ENCODE measurements at regions not wholly inside any gene's neighbourhood (a gene's known extent, or its start where the extent isn't known, plus 50 kb on each side); places are given as distances from the start of the nearest gene placed in this dataset.
"Not testable (repeated sequence)": the region's sequence is repeated elsewhere in the genome, so short reads cannot be mapped to it uniquely, and the experiment has no call there.

DNA sequence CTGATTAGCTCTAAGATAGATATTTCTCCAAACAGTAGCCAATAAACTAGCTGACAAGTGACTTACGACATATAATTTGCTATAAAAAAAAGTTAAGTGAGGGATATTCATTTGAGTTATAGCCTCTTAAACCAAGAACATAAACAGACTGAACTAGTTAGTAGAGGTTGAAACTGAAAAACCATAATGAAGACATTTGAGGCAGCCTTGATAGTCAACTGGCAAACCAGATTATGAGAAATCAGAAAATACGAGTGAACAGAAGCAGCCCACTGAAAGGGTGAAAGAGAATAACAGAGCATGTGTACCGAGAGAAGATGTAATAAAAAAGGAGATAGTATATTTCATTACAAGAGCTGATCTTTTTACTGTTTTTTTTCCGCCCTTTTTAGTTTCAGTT is 698.1 kb upstream of the SETBP1 start:
- no peak for DNase-seq (ENCODE audit: low read depth, low spot score)

DNA sequence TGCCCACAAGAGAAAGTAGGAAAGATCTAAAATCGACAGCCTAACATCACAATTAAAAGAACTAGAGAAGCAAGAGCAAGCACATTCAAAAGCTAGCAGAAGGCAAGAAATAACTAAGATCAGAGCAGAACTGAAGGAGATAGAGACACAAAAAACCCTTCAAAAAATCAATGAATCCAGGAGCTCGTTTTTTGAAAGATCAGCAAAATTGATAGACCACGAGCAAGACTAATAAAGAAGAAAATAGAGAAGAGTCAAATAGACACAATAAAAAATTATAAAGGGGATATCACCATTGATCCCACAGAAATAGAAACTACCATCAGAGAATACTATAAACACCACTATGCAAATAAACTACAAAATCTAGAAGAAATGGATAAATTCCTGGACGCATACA is 693.6 kb upstream of the SETBP1 start:
- not testable (repeated sequence) for H3K4me3 ChIP-seq; H3K36me3 ChIP-seq (ENCODE audit: insufficient read depth, low read length); H3K9me3 ChIP-seq (ENCODE audit: low read depth, low read length); H3K27ac ChIP-seq; H3K9ac ChIP-seq (ENCODE audit: insufficient read length); DNase-seq (ENCODE audit: low read depth, low spot score)

More for the DNA sequence above, 698.1 kb upstream of the SETBP1 start:
- TF ChIP-seq FOXP2 (optimal IDR thresholded peaks at IDR 0.05; ENCODE audit: control extremely low read depth, extremely low read length, insufficient read depth) (no peak), EZH2 (IDR thresholded peaks at IDR 0.05) (no peak), POLR2AphosphoS5 (IDR thresholded peaks at IDR 0.05; ENCODE audit: borderline replicate concordance, low read depth, low read length) (no peak)
- no peaks in the 10 kb centered on the region for H3K9me3 ChIP-seq (ENCODE audit: low read depth, low read length)
- H3K9ac ChIP-seq (ENCODE audit: insufficient read length), result no peak overlapping the region
- H3K4me3 ChIP-seq, result no peak overlapping the region
- H3K27ac ChIP-seq, result no peak overlapping the region
- no peaks in the 10 kb centered on the region for H3K36me3 ChIP-seq (ENCODE audit: insufficient read depth, low read length)

DNA sequence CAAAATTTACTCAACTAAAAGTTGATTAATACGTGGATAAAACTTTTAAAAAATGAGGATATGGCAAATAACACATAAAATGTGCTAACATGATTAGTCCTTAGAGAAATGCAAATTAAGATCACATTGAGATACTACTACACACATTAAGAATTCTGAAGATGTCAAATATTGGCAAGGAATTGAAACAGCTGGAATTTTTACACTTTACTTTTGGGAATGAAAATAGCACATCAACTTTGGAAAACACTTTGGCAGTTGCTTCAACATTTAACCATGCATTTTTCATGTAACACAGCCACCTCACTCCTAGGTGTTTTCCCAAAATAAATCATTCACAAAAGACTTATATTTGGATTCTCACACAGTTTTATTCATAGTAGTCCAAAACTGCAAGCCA is 687.9 kb upstream of the SETBP1 start:
- Histone ChIP-seq H3K9me3 (ENCODE audit: low read depth, low read length) (no peaks in the 10 kb centered on the region), H3K36me3 (ENCODE audit: insufficient read depth, low read length) (no peaks in the 10 kb centered on the region), H3K4me3 (no peak overlapping the region), H3K27ac (no peak overlapping the region), H3K9ac (ENCODE audit: insufficient read length) (no peak overlapping the region)
- no peak for DNase-seq (ENCODE audit: low read depth, low spot score)
- no peak for TF ChIP-seq FOXP2 (optimal IDR thresholded peaks at IDR 0.05; ENCODE audit: control extremely low read depth, extremely low read length, insufficient read depth)
- no peak for TF ChIP-seq EZH2 (IDR thresholded peaks at IDR 0.05)
- TF ChIP-seq POLR2AphosphoS5 (IDR thresholded peaks at IDR 0.05; ENCODE audit: borderline replicate concordance, low read depth, low read length), result no peak

DNA sequence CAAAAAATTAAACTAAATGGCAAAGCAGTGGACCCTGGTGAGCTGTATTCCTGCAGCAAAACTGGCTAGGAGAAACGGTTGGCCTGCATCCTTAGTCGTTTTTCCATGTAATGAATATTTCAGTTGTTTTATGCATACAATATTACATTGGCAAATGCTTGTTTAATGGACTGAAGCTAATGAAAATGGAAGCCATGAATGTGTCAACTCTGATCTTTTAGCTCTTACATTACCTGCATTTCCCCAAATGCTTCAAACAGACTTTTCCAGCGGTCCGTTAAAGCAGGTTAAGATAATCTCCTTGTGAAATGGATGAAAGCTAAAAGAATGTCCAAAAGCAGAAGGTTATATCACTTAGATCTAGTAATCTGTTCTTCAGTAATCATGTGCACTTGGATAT is 686.3 kb upstream of the SETBP1 start:
- no peak overlapping the region for H3K9ac ChIP-seq (ENCODE audit: insufficient read length)
- TF ChIP-seq POLR2AphosphoS5 (IDR thresholded peaks at IDR 0.05; ENCODE audit: borderline replicate concordance, low read depth, low read length), result no peak
- no peak for TF ChIP-seq FOXP2 (optimal IDR thresholded peaks at IDR 0.05; ENCODE audit: control extremely low read depth, extremely low read length, insufficient read depth)
- TF ChIP-seq EZH2 (IDR thresholded peaks at IDR 0.05), result no peak
- no peak overlapping the region for H3K27ac ChIP-seq
- H3K9me3 ChIP-seq (ENCODE audit: low read depth, low read length), result no peaks in the 10 kb centered on the region
- no peak overlapping the region for H3K4me3 ChIP-seq
- DNase-seq (ENCODE audit: low read depth, low spot score), result no peak
- no peaks in the 10 kb centered on the region for H3K36me3 ChIP-seq (ENCODE audit: insufficient read depth, low read length)

DNA sequence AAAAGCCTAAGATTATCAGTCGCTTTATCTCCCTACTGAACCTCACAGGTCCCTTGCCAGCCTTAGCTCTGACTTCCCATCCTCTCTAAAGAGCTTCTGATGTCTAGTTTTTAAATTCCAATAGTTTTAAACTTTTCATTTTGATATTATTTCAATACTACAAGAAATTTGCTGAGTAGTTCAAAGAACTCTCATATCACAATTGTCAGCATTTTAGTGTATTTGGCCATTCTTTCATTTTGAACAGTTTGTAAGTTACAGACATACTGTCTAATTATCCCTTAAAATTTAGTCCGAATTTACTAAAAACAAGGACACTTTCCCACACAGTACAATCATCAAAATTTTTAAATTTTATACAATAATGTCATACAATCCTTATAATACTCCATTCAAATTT is 666.8 kb upstream of the SETBP1 start:
- H3K27ac ChIP-seq, result no peak overlapping the region
- H3K4me3 ChIP-seq, result no peak overlapping the region
- no peaks in the 10 kb centered on the region for H3K36me3 ChIP-seq (ENCODE audit: insufficient read depth, low read length)
- no peak overlapping the region for H3K9ac ChIP-seq (ENCODE audit: insufficient read length)
- no peak for DNase-seq (ENCODE audit: low read depth, low spot score)
- H3K9me3 ChIP-seq (ENCODE audit: low read depth, low read length), result no peaks in the 10 kb centered on the region
- no peak for TF ChIP-seq FOXP2 (optimal IDR thresholded peaks at IDR 0.05; ENCODE audit: control extremely low read depth, extremely low read length, insufficient read depth)
- no peak for TF ChIP-seq EZH2 (IDR thresholded peaks at IDR 0.05)

DNA sequence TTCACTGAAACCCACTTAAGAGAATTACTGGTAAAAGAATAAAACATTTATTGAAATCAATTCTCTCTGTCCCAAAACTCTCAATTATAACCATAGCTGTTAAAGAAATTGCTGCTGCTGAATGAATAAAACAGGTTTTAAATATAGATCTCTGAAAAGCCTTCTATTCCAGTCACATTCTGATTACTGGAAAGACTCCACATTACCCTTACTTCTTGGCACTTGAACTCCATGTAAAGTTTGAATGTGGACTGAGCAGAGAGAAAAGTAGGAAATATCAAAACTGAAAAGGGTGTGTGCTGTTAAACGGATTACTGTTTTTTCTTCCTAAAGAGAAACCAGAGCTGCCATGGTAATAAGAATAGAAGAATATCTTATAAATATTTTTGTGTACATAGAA is 655.3 kb upstream of the SETBP1 start:
- Histone ChIP-seq H3K9me3 (ENCODE audit: low read depth, low read length) (no peaks in the 10 kb centered on the region), H3K36me3 (ENCODE audit: insufficient read depth, low read length) (no peaks in the 10 kb centered on the region), H3K4me3 (no peak overlapping the region), H3K9ac (ENCODE audit: insufficient read length) (no peak overlapping the region), H3K27ac (no peak overlapping the region)
- DNase-seq (ENCODE audit: low read depth, low spot score), result no peak
- TF ChIP-seq POLR2AphosphoS5 (IDR thresholded peaks at IDR 0.05; ENCODE audit: borderline replicate concordance, low read depth, low read length) (no peak), FOXP2 (optimal IDR thresholded peaks at IDR 0.05; ENCODE audit: control extremely low read depth, extremely low read length, insufficient read depth) (no peak), EZH2 (IDR thresholded peaks at IDR 0.05) (no peak)

DNA sequence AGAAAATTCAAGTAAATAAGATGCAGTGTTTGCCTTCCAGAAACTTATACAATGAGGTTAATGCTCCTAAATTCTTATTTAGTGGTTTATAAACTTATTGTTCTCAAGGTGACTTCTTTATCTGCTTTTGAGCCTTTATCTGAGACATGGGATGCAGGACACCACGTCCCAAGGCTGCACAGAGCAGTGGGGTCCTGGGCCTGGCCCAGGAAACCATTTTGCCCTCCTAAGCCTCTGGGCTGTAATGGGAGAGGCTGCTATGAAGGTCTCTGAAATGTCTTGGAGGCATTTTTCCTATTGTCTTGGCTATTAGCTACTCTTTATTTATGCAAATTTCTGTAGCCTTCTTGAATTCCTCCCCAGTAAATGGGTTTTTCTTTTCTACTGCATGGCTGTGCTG is 652.6 kb upstream of the SETBP1 start:
- Histone ChIP-seq H3K9me3 (ENCODE audit: low read depth, low read length) (no peaks in the 10 kb centered on the region), H3K36me3 (ENCODE audit: insufficient read depth, low read length) (no peaks in the 10 kb centered on the region), H3K9ac (ENCODE audit: insufficient read length) (no peak overlapping the region), H3K4me3 (no peak overlapping the region), H3K27ac (no peak overlapping the region)
- DNase-seq (ENCODE audit: low read depth, low spot score), result no peak
- TF ChIP-seq FOXP2 (optimal IDR thresholded peaks at IDR 0.05; ENCODE audit: control extremely low read depth, extremely low read length, insufficient read depth) (no peak), EZH2 (IDR thresholded peaks at IDR 0.05) (no peak), POLR2AphosphoS5 (IDR thresholded peaks at IDR 0.05; ENCODE audit: borderline replicate concordance, low read depth, low read length) (no peak)

DNA sequence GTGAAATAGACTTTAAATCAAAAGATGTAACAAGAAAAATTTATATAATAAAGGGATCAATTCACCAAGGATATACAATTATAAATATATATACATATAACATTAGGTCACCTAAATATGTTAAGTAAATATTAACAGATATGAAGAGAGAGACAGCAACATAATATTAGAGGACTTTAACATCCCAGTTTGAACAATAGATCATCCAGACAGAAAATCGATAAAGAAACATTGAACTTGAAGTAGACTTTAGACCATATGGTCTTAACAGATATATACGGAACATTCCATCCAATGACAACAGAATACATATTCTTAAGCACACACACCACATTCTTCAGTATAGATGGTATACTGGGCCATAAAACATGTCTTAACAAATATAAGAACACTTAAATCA is 649.6 kb upstream of the SETBP1 start:
- TF ChIP-seq POLR2AphosphoS5 (IDR thresholded peaks at IDR 0.05; ENCODE audit: borderline replicate concordance, low read depth, low read length) (no peak), FOXP2 (optimal IDR thresholded peaks at IDR 0.05; ENCODE audit: control extremely low read depth, extremely low read length, insufficient read depth) (no peak), EZH2 (IDR thresholded peaks at IDR 0.05) (no peak)
- Histone ChIP-seq H3K4me3 (no peak overlapping the region), H3K9ac (ENCODE audit: insufficient read length) (no peak overlapping the region)

DNA sequence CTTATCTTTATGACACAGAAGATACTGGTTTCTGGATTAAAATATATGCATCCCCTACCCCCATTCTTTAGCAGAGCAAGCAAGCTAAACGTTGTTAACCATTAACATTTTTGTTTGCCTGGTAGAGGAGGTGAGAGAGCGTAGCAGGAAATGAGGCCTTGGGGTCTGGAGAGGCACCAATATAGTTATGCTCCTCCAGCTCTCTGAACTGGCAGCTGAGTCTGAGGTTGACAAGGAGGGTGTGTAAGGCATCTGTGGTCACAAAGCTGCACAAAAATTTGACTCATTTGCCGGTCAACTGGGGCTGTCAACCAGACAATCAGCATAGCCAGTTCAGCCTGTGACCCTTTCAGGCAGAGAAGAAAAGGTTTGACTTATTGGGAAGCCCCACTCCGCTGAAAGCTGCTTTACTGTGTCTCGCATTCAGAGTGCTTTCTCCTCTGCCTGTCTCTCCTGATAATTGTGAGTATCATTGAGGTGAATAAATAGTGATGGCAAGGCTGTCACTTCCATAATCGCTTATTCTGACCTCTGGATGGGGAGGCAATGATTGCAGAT is 647.5 kb upstream of the SETBP1 start:
- H3K9me3 ChIP-seq (ENCODE audit: low read depth, low read length), result no peaks in the 10 kb centered on the region
- H3K9ac ChIP-seq (ENCODE audit: insufficient read length), result no peak overlapping the region
- DNase-seq (ENCODE audit: low read depth, low spot score), result no peak
- H3K27ac ChIP-seq, result no peak overlapping the region
- H3K4me3 ChIP-seq, result no peak overlapping the region
- H3K36me3 ChIP-seq (ENCODE audit: insufficient read depth, low read length), result no peaks in the 10 kb centered on the region
- no peak for TF ChIP-seq POLR2AphosphoS5 (IDR thresholded peaks at IDR 0.05; ENCODE audit: borderline replicate concordance, low read depth, low read length)
- no peak for TF ChIP-seq FOXP2 (optimal IDR thresholded peaks at IDR 0.05; ENCODE audit: control extremely low read depth, extremely low read length, insufficient read depth)

More for the DNA sequence above, 649.6 kb upstream of the SETBP1 start:
- H3K27ac ChIP-seq, result no peak overlapping the region
- H3K36me3 ChIP-seq (ENCODE audit: insufficient read depth, low read length), result no peaks in the 10 kb centered on the region
- H3K9me3 ChIP-seq (ENCODE audit: low read depth, low read length), result no peaks in the 10 kb centered on the region
- DNase-seq (ENCODE audit: low read depth, low spot score), result no peak

All from SK-N-MC (cell line).